ENCODE measurements at regions not wholly inside any gene's neighbourhood (a gene's known extent, or its start where the extent isn't known, plus 50 kb on each side); places are given as distances from the start of the nearest gene placed in this dataset.

DNA sequence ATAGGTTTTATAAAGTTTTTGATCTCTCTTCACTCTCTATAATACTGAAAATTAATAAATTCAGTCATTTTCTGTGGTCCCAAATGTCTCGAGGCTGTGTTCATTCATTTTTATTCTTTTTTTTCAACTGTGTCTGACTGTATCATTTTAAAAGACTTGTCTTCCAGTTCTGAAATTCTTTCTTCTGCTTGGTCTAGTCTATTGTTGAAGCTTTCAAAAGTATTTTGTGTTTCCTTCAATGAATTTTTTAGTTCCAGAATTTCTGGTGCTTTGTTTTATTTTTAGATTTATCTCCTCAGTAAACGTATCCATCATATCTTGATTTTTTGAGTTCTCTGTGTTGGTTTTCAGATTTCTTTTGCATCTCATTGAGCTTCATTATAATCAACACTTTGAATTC lies 161.0 kb upstream of the CHRM3 start:
- TF ChIP-seq POLR2AphosphoS5 (IDR thresholded peaks at IDR 0.05) = no peak
- no peak for TF ChIP-seq CTCF (IDR thresholded peaks at IDR 0.05)
